ENCODE measurements at regions not wholly inside any gene's neighbourhood (a gene's known extent, or its start where the extent isn't known, plus 50 kb on each side); places are given as distances from the start of the nearest gene placed in this dataset.
"Not testable (repeated sequence)": the region's sequence is repeated elsewhere in the genome, so short reads cannot be mapped to it uniquely, and the experiment has no call there.

DNA sequence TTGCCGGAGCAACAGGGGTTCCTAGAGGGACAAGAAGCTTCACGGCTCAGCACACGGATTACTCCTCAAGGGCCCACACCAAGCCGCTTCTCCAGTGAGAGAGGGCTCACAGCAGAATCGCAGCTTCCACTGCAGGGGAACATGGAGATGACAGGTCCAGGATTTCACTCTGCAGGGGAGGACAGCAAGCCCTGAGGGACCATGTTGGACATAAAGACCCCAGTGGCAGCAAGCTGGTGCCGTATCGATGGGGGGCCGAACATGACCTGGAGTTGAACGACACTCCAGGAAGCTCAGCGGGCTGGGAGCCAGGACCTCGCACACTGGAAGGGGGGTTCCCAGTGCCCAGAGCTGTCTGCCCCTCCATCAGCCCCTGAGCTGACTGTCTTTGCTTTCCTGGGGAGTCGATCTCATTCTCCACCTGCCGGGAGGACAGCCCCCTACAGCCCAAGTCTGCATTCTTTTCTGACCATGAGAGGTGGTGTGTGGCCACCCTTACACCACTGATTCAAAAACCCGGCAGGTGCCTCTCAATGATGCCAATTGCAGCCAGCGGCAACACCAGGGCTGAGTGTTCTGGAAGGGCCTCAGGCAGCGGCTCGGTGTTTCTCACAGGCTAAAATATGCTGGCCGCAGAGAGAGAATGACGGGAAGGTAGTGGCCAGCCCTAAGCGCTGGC, 194.5 kb upstream of the CDH4 start:
- in situ Hi-C loops (cut with HindIII; ENCODE audit: low pct_ligation_motif_present, low pct_unique_long_range_greater_than_20kb, low sequenced_read_pairs): no loop called here

GRCh38 chr20:61061981-61062380, 190.1 kb upstream of the CDH4 start:
- no peak for DNase-seq
- in situ Hi-C loops (cut with HindIII; ENCODE audit: low pct_ligation_motif_present, low pct_unique_long_range_greater_than_20kb, low sequenced_read_pairs): no loop called here

More for the DNA sequence above, 194.5 kb upstream of the CDH4 start:
- DNase-seq: no peak

DNA sequence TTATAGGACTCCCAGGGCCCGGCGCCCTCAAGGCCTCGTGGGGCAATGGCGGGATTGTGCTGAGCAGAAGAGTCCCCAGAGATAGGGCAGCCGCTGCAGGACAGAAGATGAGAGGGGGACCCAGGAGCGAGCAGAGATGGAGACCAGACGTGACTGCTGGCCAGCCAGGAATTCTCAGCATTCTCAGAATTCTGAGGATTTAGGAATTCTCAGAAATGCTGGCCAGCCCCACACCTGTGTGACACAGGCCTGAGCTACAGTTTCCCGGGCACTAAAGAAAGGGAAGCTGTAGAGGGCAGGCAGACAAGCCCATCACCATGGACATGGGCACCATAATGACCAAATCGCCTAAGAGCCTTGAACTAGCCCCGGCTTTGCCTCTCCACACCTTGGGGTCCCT, 186.2 kb upstream of the CDH4 start:
- no peak for DNase-seq
- in situ Hi-C loops (cut with HindIII; ENCODE audit: low pct_ligation_motif_present, low pct_unique_long_range_greater_than_20kb, low sequenced_read_pairs): no loop called here

- in situ Hi-C loops (cut with HindIII; ENCODE audit: low pct_ligation_motif_present, low pct_unique_long_range_greater_than_20kb, low sequenced_read_pairs): no loop called here
- no peak for DNase-seq
Measured at GRCh38 chr20:61066526-61066925, 185.5 kb upstream of the CDH4 start.

GRCh38 chr20:61067221-61067620, 184.8 kb upstream of the CDH4 start:
- in situ Hi-C loops (cut with HindIII; ENCODE audit: low pct_ligation_motif_present, low pct_unique_long_range_greater_than_20kb, low sequenced_read_pairs): no loop called here
- DNase-seq: no peak

GRCh38 chr20:61072398-61072797, 179.7 kb upstream of the CDH4 start:
- in situ Hi-C loops (cut with HindIII; ENCODE audit: low pct_ligation_motif_present, low pct_unique_long_range_greater_than_20kb, low sequenced_read_pairs): no loop called here
- no peak for DNase-seq

- DNase-seq: no peak
- in situ Hi-C loops (cut with HindIII; ENCODE audit: low pct_ligation_motif_present, low pct_unique_long_range_greater_than_20kb, low sequenced_read_pairs): no loop called here
Measured at GRCh38 chr20:61073376-61073775, 178.7 kb upstream of the CDH4 start.

- no peak for DNase-seq
- in situ Hi-C loops (cut with HindIII; ENCODE audit: low pct_ligation_motif_present, low pct_unique_long_range_greater_than_20kb, low sequenced_read_pairs): no loop called here
Measured at GRCh38 chr20:61082720-61083119, 169.3 kb upstream of the CDH4 start.

GRCh38 chr20:61083431-61083830, 168.6 kb upstream of the CDH4 start:
- no peak for DNase-seq
- in situ Hi-C loops (cut with HindIII; ENCODE audit: low pct_ligation_motif_present, low pct_unique_long_range_greater_than_20kb, low sequenced_read_pairs): no loop called here

GRCh38 chr20:61086031-61086430, 166.0 kb upstream of the CDH4 start:
- in situ Hi-C loops (cut with HindIII; ENCODE audit: low pct_ligation_motif_present, low pct_unique_long_range_greater_than_20kb, low sequenced_read_pairs): no loop called here
- no peak for DNase-seq

- no peak for DNase-seq
- in situ Hi-C loops (cut with HindIII; ENCODE audit: low pct_ligation_motif_present, low pct_unique_long_range_greater_than_20kb, low sequenced_read_pairs): no loop called here
Measured at GRCh38 chr20:61090541-61090940, 161.5 kb upstream of the CDH4 start.

DNA sequence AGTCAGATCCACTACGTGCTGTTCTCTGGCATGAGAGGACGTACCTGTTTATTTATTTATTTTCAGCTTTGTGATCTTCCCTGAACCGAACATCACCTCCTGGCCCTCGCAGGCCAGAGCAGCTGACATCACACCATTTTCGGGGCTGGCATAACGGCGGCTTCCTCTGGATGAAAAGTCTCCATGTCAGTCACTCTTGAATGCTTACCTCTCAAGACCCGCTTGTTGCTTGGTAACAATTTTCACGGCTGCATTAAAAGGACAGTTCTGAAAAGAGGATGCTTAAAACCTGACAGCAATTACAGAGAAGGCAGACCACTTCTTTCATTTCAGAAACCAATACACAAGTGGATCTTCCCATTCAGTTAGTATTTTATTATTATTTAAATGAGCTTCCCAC, 159.8 kb upstream of the CDH4 start:
- no peak for DNase-seq
- in situ Hi-C loops (cut with HindIII; ENCODE audit: low pct_ligation_motif_present, low pct_unique_long_range_greater_than_20kb, low sequenced_read_pairs): no loop called here

GRCh38 chr20:61094581-61094980, 157.5 kb upstream of the CDH4 start:
- in situ Hi-C loops (cut with HindIII; ENCODE audit: low pct_ligation_motif_present, low pct_unique_long_range_greater_than_20kb, low sequenced_read_pairs): no loop called here

GRCh38 chr20:61096463-61096862, 155.6 kb upstream of the CDH4 start:
- DNase-seq: no peak
- in situ Hi-C loops (cut with HindIII; ENCODE audit: low pct_ligation_motif_present, low pct_unique_long_range_greater_than_20kb, low sequenced_read_pairs): no loop called here

More at GRCh38 chr20:61094581-61094980, 157.5 kb upstream of the CDH4 start:
- no peak for DNase-seq

GRCh38 chr20:61099806-61100205, 152.3 kb upstream of the CDH4 start:
- in situ Hi-C loops (cut with HindIII; ENCODE audit: low pct_ligation_motif_present, low pct_unique_long_range_greater_than_20kb, low sequenced_read_pairs): no loop called here
- DNase-seq: no peak

DNA sequence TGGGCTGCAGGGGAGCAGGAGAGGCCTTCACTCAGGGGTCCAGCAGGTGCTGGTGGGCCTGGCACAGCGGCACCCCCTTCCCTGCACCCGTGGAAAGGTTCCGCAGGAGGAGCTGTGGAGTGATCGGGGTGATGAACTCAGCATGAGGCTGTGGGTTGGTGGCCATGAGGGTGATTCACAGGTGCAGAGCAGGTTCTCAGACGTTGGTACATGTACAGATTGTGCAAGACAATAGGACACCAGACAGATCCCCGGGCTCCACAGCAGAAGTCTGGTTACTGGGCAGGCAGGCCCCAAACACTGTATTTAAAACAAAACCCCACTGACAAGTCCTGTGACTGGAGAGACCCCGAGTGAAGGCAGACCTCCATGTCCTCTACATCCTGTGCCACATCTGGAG, 151.6 kb upstream of the CDH4 start:
- no peak for DNase-seq
- in situ Hi-C loops (cut with HindIII; ENCODE audit: low pct_ligation_motif_present, low pct_unique_long_range_greater_than_20kb, low sequenced_read_pairs): no loop called here

- in situ Hi-C loops (cut with HindIII; ENCODE audit: low pct_ligation_motif_present, low pct_unique_long_range_greater_than_20kb, low sequenced_read_pairs): not testable (repeated sequence)
Measured at GRCh38 chr20:61101321-61101720, 150.7 kb upstream of the CDH4 start.

GRCh38 chr20:61104232-61104631, 147.8 kb upstream of the CDH4 start:
- in situ Hi-C loops (cut with HindIII; ENCODE audit: low pct_ligation_motif_present, low pct_unique_long_range_greater_than_20kb, low sequenced_read_pairs): no loop called here
- DNase-seq: no peak

More at GRCh38 chr20:61101321-61101720, 150.7 kb upstream of the CDH4 start:
- DNase-seq: not testable (repeated sequence)

DNA sequence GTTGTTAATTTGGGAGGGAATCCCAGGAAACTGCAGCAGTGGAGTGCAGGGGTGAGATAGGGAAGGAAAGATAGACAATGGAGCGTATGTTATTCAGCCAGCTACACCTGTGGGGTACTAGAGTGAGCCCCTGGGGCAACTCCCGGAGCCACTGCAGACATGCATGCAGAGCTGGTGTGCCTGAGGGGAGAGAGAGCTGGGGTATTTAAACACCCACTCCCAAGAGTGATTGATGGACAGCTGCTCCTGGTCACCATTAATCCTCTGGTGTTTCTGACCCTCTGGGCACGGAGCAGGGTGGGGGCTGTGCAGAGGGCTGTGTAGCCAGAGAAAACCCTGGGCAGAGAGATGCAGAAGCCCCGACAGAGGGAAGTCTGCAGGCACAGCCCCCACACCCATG, 146.7 kb upstream of the CDH4 start:
- in situ Hi-C loops (cut with HindIII; ENCODE audit: low pct_ligation_motif_present, low pct_unique_long_range_greater_than_20kb, low sequenced_read_pairs): no loop called here
- no peak for DNase-seq

DNA sequence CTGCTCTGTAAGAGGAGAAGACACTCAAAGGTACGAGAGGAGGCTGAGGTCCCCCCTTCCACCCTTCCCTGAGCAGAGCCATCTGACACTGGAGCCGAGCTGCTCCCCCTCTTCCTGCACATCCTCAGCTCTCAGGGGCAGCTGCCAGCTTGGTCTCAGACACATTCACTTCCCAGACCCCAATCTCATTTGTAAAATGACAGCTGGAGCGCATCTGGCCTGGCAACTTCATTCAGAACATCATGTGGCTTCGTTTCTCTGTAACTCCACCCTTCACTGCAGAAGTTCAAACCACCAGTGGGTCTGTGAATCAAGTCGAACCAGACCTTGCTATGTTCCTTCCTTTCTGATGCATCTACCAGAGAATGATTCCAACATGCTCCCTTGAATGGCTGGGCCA, 145.6 kb upstream of the CDH4 start:
- in situ Hi-C loops (cut with HindIII; ENCODE audit: low pct_ligation_motif_present, low pct_unique_long_range_greater_than_20kb, low sequenced_read_pairs): no loop called here

More for the DNA sequence above, 145.6 kb upstream of the CDH4 start:
- no peak for DNase-seq
